CD14-positive monocyte (primary cell): ENCODE measurements at regions not wholly inside any gene's neighbourhood (a gene's known extent, or its start where the extent isn't known, plus 50 kb on each side); places are given as distances from the start of the nearest gene placed in this dataset.

Experiments
- DNase-seq, 3 donors: peaks; one replicate each; pipeline ENCODE4 v3.0.0-alpha.2; 2011 to 2022
- H2AFZ ChIP-seq: 2 replicates; pipeline ENCODE4 v1.6.0; 2012; ENCODE audit warnings: mild to moderate bottlenecking, low read depth, low read length, inconsistent platforms; ENCODE audit not compliant: insufficient read depth, poor library complexity, severe bottlenecking
- H3K27ac ChIP-seq, 2 donors: 1 replicate in 1 of 2; 2 replicates in 1 of 2; pipeline ENCODE4 v1.5.1; 2012 to 2013; ENCODE audit warnings: low read length in 2 of 2, control low read depth in 1 of 2, inconsistent platforms in 1 of 2, low read depth in 1 of 2, mild to moderate bottlenecking in 1 of 2
- H3K27me3 ChIP-seq, 2 donors: one replicate each; pipeline versions ENCODE4 v1.6.0 to v1.6.1; 2011 to 2013; ENCODE audit warnings: low read length in 2 of 2; ENCODE audit not compliant: control insufficient read depth in 2 of 2, insufficient read depth in 2 of 2
- H3K36me3 ChIP-seq, 2 donors: replicated peaks in 1 of 2; 1 replicate in 1 of 2; 2 replicates in 1 of 2; pipeline versions ENCODE4 v1.5.1 to v1.6.1; 2012 to 2013; ENCODE audit warnings: low read length in 2 of 2, control low read depth in 1 of 2, inconsistent platforms in 1 of 2, mild to moderate bottlenecking in 1 of 2; ENCODE audit not compliant: insufficient read depth in 2 of 2, control insufficient read depth in 1 of 2
- H3K4me1 ChIP-seq, 2 donors: 1 replicate in 1 of 2; 2 replicates in 1 of 2; pipeline versions ENCODE4 v1.5.1 to v1.6.1; 2012 to 2013; ENCODE audit warnings: low read length in 2 of 2, control low read depth in 1 of 2, inconsistent platforms in 1 of 2, mild to moderate bottlenecking in 1 of 2, moderate library complexity in 1 of 2; ENCODE audit not compliant: insufficient read depth in 2 of 2, control insufficient read depth in 1 of 2
- H3K4me2 ChIP-seq: replicated peaks from 2 replicates; pipeline ENCODE3; 2012; ENCODE audit warnings: low read length, moderate library complexity, mild to moderate bottlenecking; ENCODE audit not compliant: poor library complexity, severe bottlenecking; ENCODE audit errors: extremely low read depth
- H3K4me3 ChIP-seq, 3 experiments: fragments of 200-600 bp in 1 of 3; sonication (generic) in 1 of 3; replicated peaks in 1 of 3; 1 replicate in 2 of 3; 2 replicates in 1 of 3; pipeline ENCODE4 v1.5.1; 2011 to 2013; ENCODE audit warnings: low read length in 3 of 3, mild to moderate bottlenecking in 3 of 3, control low read depth in 2 of 3, low read depth in 2 of 3, inconsistent platforms in 1 of 3, moderate library complexity in 1 of 3
- H3K79me2 ChIP-seq: 2 replicates; pipeline ENCODE4 v1.6.0; 2012; ENCODE audit warnings: mild to moderate bottlenecking, control low read depth, inconsistent platforms, low read length, moderate library complexity; ENCODE audit not compliant: insufficient read depth
- H3K9ac ChIP-seq: 2 replicates; pipeline ENCODE4 v1.6.0; 2017; ENCODE audit warnings: low read length, mild to moderate bottlenecking; ENCODE audit not compliant: insufficient read depth, poor library complexity, severe bottlenecking
- H3K9me3 ChIP-seq, 2 donors: replicated peaks in 1 of 2; 1 replicate in 1 of 2; 2 replicates in 1 of 2; pipeline versions ENCODE4 v1.5.1 to v1.6.1; 2012 to 2013; ENCODE audit warnings: low read length in 2 of 2, control low read depth in 1 of 2; ENCODE audit not compliant: control insufficient read depth in 1 of 2, insufficient read depth in 1 of 2
- H4K20me1 ChIP-seq: 2 replicates; pipeline ENCODE4 v1.6.0; 2012; ENCODE audit warnings: mild to moderate bottlenecking, low read length, control low read depth, moderate library complexity; ENCODE audit not compliant: insufficient read depth
- H3K27ac Mint-ChIP-seq, 7 donors: one replicate each; pipeline ENCODE4 v1.8.0; 2020; ENCODE audit warnings: mild to moderate bottlenecking in 7 of 7, mixed read lengths in 7 of 7, moderate library complexity in 6 of 7, inconsistent platforms in 2 of 7
- H3K27me3 Mint-ChIP-seq, 3 donors: one replicate each; pipeline ENCODE4 v1.8.0; 2021 to 2022; ENCODE audit warnings: low read depth in 3 of 3, mild to moderate bottlenecking in 3 of 3, mixed read lengths in 3 of 3, moderate library complexity in 3 of 3, inconsistent platforms in 1 of 3
- H3K36me3 Mint-ChIP-seq, 2 donors: one replicate each; pipeline ENCODE4 v1.8.0; 2020; ENCODE audit warnings: mixed read lengths in 2 of 2, inconsistent platforms in 1 of 2, mild to moderate bottlenecking in 1 of 2
- H3K4me1 Mint-ChIP-seq: one replicate; pipeline ENCODE4 v1.8.0; 2020; ENCODE audit warnings: mild to moderate bottlenecking, mixed read lengths
- H3K4me3 Mint-ChIP-seq, 2 donors: one replicate each; pipeline ENCODE4 v1.8.0; 2020; ENCODE audit warnings: mild to moderate bottlenecking in 2 of 2, mixed read lengths in 2 of 2, moderate library complexity in 1 of 2
- H3K9me3 Mint-ChIP-seq, 7 donors: one replicate each; pipeline ENCODE4 v1.8.0; 2020 to 2022; ENCODE audit warnings: mixed read lengths in 7 of 7, mild to moderate bottlenecking in 6 of 7, moderate library complexity in 6 of 7, inconsistent platforms in 2 of 7
- CTCF ChIP-seq: fragments of 200-600 bp; IDR thresholded peaks from one replicate; pipeline ENCODE4 v1.8.0; 2022; ENCODE audit warnings: antibody characterized with exemption, mild to moderate bottlenecking
- WGBS: methylation state at CpG from one replicate; pipeline ENCODE4 v1.1.5; 2013; ENCODE audit warnings: missing lambda C conversion rate; ENCODE audit not compliant: insufficient coverage; 5-methylcytosine and 5-hydroxymethylcytosine counted together
- intact Hi-C, 2 donors: fragments of 100-400 bp; cut with micrococcal nuclease; formaldehyde crosslinking; loops; one replicate each; pipeline versions ENCODE4 v1.15.0 to v1.15.1; 2023

GRCh38 chr2:59803586-59803985 is 749.9 kb downstream of the BCL11A start:
- Histone ChIP-seq H4K20me1 (no peaks in the 10 kb centered on the region), H3K27me3 (no peaks in the 10 kb centered on the region), H3K4me1 (no peaks in the 10 kb centered on the region), H3K79me2 (no peaks in the 10 kb centered on the region), H2AFZ (no peak overlapping the region), H3K4me3 (no peak overlapping the region), H3K4me2 (no peak overlapping the region), H3K9ac (no peak overlapping the region), H3K9me3 (no peaks in the 10 kb centered on the region), H3K36me3 (no peaks in the 10 kb centered on the region), H3K27ac (no peak overlapping the region)
- intact Hi-C loops, result no loop called here
- Mint-ChIP-seq H3K4me3 (no peak overlapping the region), H3K36me3 (no peaks in the 10 kb centered on the region), H3K27ac (no peak overlapping the region), H3K27me3 (no peaks in the 10 kb centered on the region), H3K4me1 (no peaks in the 10 kb centered on the region), H3K9me3 (peaks cover 0 to 3% (median 0%) of the 10 kb centered on the region in 7 donors)
- 95% methylated on average over 5 of the region's 8 CpGs for WGBS
- no peak for DNase-seq
- TF ChIP-seq CTCF, result no peak

GRCh38 chr2:59798687-59799232 is 754.7 kb downstream of the BCL11A start:
- no peak overlapping the region for H2AFZ ChIP-seq
- TF ChIP-seq CTCF, result no peak
- H3K4me3 ChIP-seq, result no peak overlapping the region
- no peaks in the 10 kb centered on the region for H3K27me3 Mint-ChIP-seq
- H4K20me1 ChIP-seq, result no peaks in the 10 kb centered on the region
- 89% methylated on average over 6 of the region's 9 CpGs for WGBS
- no peak overlapping the region for H3K27ac ChIP-seq
- H3K4me2 ChIP-seq, result no peak overlapping the region
- H3K27ac Mint-ChIP-seq, result no peak overlapping the region
- no peaks in the 10 kb centered on the region for H3K36me3 Mint-ChIP-seq
- no peaks in the 10 kb centered on the region for H3K79me2 ChIP-seq
- H3K27me3 ChIP-seq, result no peaks in the 10 kb centered on the region
- no peaks in the 10 kb centered on the region for H3K4me1 Mint-ChIP-seq
- H3K9me3 Mint-ChIP-seq, result peaks cover 0 to 9% (median 0%) of the 10 kb centered on the region in 7 donors
- H3K4me1 ChIP-seq, result no peaks in the 10 kb centered on the region
- H3K9ac ChIP-seq, result no peak overlapping the region
- intact Hi-C loops, result no loop called here
- H3K36me3 ChIP-seq, result no peaks in the 10 kb centered on the region
- H3K9me3 ChIP-seq, result no peaks in the 10 kb centered on the region
- DNase-seq, result no peak
- H3K4me3 Mint-ChIP-seq, result no peak overlapping the region
